HG02885 (cell line): ENCODE measurements at regions not wholly inside any gene's neighbourhood (a gene's known extent, or its start where the extent isn't known, plus 50 kb on each side); places are given as distances from the start of the nearest gene placed in this dataset.
"Not testable (repeated sequence)": the region's sequence is repeated elsewhere in the genome, so short reads cannot be mapped to it uniquely, and the experiment has no call there.

Experiments used
- ATAC-seq: cut with Tn5 transposase; IDR thresholded peaks from one replicate; pipeline ENCODE4 v1.9.1; 2021; ENCODE audit warnings: mild to moderate bottlenecking; ENCODE audit not compliant: unreplicated experiment, poor library complexity

- ATAC-seq = not testable (repeated sequence)
Observed at GRCh38 chr2:230637486-230637885, 75.2 kb upstream of the CAB39 start.

GRCh38 chr2:230640540-230641011 is 72.1 kb upstream of the CAB39 start:
- ATAC-seq = no peak

- ATAC-seq = no peak
Observed at GRCh38 chr2:230642966-230643365, 69.7 kb upstream of the CAB39 start.

GRCh38 chr2:230643576-230644291 is 68.9 kb upstream of the CAB39 start:
- ATAC-seq = peak; percentile 85

GRCh38 chr2:230644356-230644935 is 68.2 kb upstream of the CAB39 start:
- no peak for ATAC-seq

- no peak for ATAC-seq
Observed at GRCh38 chr2:230648356-230648755, 64.3 kb upstream of the CAB39 start.

- no peak for ATAC-seq
Observed at GRCh38 chr2:230650585-230651137, 62.0 kb upstream of the CAB39 start.

- ATAC-seq = no peak
Observed at GRCh38 chr2:230654057-230654456, 58.6 kb upstream of the CAB39 start.

GRCh38 chr2:230657462-230657861 is 55.2 kb upstream of the CAB39 start:
- ATAC-seq = no peak

GRCh38 chr2:230657906-230658305 is 54.7 kb upstream of the CAB39 start:
- ATAC-seq = no peak

- ATAC-seq = peak; percentile 1
Observed at GRCh38 chr2:230658577-230658876, 54.1 kb upstream of the CAB39 start.

GRCh38 chr2:230658877-230659652 is 53.6 kb upstream of the CAB39 start:
- ATAC-seq = peak; percentile 68

GRCh38 chr2:230660294-230661060 is 52.2 kb upstream of the CAB39 start:
- no peak for ATAC-seq

GRCh38 chr2:230661072-230661957 is 51.3 kb upstream of the CAB39 start:
- peak; percentile 34 for ATAC-seq
